OCI-LY1 (cell line): ENCODE measurements at regions not wholly inside any gene's neighbourhood (a gene's known extent, or its start where the extent isn't known, plus 50 kb on each side); places are given as distances from the start of the nearest gene placed in this dataset.

ENCODE experiments used
- EZH2 ChIP-seq: fragments of 200-600 bp; sonication (generic), shearing (Covaris generic); IDR thresholded peaks from 2 replicates; pipeline ENCODE4 v1.8.0; 2017; ENCODE audit warnings: borderline replicate concordance, mixed run types, mild to moderate bottlenecking, antibody characterized with exemption, low read length, moderate library complexity, mixed read lengths
- TF ChIP-seq, protein P1 (sequence below): fragments of 200-600 bp; sonication (generic), shearing (Covaris generic); IDR thresholded peaks from 2 replicates; pipeline ENCODE4 v1.5.1; 2017; ENCODE audit warnings: mild to moderate bottlenecking, antibody characterized with exemption, low read length, moderate library complexity, mixed read lengths

DNA sequence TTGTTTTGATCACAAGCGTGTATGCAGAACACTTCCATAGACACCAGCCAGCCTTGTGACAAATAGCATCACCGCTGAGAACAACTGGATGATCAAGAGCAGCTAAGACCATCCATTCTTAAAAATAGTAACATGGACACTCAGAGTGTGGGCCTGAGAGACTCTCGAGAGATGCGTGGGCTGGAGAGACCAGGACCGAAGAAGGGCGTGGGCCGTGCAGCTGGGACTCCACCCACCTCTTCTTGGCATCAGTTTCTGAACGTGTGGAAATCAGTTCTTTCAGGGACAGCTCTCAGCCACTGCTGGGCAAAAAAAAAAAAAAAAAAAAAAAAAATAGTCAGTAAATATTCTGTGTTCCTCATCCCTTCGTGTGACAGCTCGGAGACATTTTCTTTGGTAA lies 314.5 kb upstream of the CDH4 start:
- no peak for TF ChIP-seq EZH2
- TF ChIP-seq, protein P1, sequence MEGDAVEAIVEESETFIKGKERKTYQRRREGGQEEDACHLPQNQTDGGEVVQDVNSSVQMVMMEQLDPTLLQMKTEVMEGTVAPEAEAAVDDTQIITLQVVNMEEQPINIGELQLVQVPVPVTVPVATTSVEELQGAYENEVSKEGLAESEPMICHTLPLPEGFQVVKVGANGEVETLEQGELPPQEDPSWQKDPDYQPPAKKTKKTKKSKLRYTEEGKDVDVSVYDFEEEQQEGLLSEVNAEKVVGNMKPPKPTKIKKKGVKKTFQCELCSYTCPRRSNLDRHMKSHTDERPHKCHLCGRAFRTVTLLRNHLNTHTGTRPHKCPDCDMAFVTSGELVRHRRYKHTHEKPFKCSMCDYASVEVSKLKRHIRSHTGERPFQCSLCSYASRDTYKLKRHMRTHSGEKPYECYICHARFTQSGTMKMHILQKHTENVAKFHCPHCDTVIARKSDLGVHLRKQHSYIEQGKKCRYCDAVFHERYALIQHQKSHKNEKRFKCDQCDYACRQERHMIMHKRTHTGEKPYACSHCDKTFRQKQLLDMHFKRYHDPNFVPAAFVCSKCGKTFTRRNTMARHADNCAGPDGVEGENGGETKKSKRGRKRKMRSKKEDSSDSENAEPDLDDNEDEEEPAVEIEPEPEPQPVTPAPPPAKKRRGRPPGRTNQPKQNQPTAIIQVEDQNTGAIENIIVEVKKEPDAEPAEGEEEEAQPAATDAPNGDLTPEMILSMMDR = no peak
